MCF 10A (cell line): ENCODE measurements at regions not wholly inside any gene's neighbourhood (a gene's known extent, or its start where the extent isn't known, plus 50 kb on each side); places are given as distances from the start of the nearest gene placed in this dataset.

Experiments used
- BruUV-seq: library from RNA; stranded (reverse); fragments of 400-500 nt; replicated peaks from 2 replicates; lab custom pipeline; 2021; lab: Mats Ljungman, UMichigan
- CTCF ChIA-PET: fragments of 300-600 bp; sonication (Branson Sonifier 250); formaldehyde crosslinking; extraction: SDS; loops from one replicate; lab custom pipeline; 2021; ENCODE audit warnings: antibody characterized with exemption, inconsistent platforms; lab: Yijun Ruan, JAX
- POLR2A ChIA-PET: fragments of 300-600, 350-650 bp; sonication (Branson Sonifier 250); formaldehyde crosslinking; extraction: SDS; loops from one replicate; lab custom pipeline; 2020; ENCODE audit warnings: antibody characterized with exemption, inconsistent platforms; lab: Yijun Ruan, JAX
- DNase-seq: peaks from one replicate; pipeline ENCODE4 v3.0.0-alpha.2; 2018; ENCODE audit not compliant: unreplicated experiment
- H3K27ac Mint-ChIP-seq: one replicate; pipeline ENCODE4 v1.8.0; 2022; ENCODE audit warnings: mild to moderate bottlenecking, low read depth, mixed read lengths; ENCODE audit not compliant: unreplicated experiment
- H3K27me3 Mint-ChIP-seq: one replicate; pipeline ENCODE4 v1.8.0; 2022; ENCODE audit warnings: mixed read lengths; ENCODE audit not compliant: insufficient read depth, unreplicated experiment
- H3K36me3 Mint-ChIP-seq: one replicate; pipeline ENCODE4 v1.8.0; 2022; ENCODE audit warnings: mild to moderate bottlenecking, moderate library complexity, mixed read lengths; ENCODE audit not compliant: insufficient read depth, unreplicated experiment
- H3K4me1 Mint-ChIP-seq: one replicate; pipeline ENCODE4 v1.8.0; 2022; ENCODE audit warnings: mixed read lengths; ENCODE audit not compliant: insufficient read depth, unreplicated experiment
- H3K4me3 Mint-ChIP-seq: one replicate; pipeline ENCODE4 v1.8.0; 2022; ENCODE audit warnings: mild to moderate bottlenecking, moderate library complexity, mixed read lengths; ENCODE audit not compliant: unreplicated experiment
- H3K9me3 Mint-ChIP-seq: one replicate; pipeline ENCODE4 v1.8.0; 2022; ENCODE audit warnings: mixed read lengths; ENCODE audit not compliant: unreplicated experiment
- CTCF ChIP-seq: fragments of 200-600 bp; IDR thresholded peaks from one replicate; pipeline ENCODE4 v1.8.0; 2022; ENCODE audit warnings: antibody characterized with exemption, mild to moderate bottlenecking; ENCODE audit not compliant: unreplicated experiment
- intact Hi-C: fragments of 100-400 bp; cut with micrococcal nuclease; formaldehyde crosslinking; loops from 2 replicates; pipeline ENCODE4 v1.14.1; 2022

GRCh38 chr5:125053179-125053578 lies 306.7 kb upstream of the ZNF608 start:
- Mint-ChIP-seq H3K36me3 (no peaks in the 10 kb centered on the region), H3K27ac (no peak overlapping the region), H3K4me3 (no peak overlapping the region), H3K9me3 (no peaks in the 10 kb centered on the region), H3K4me1 (peaks cover 2% of the 10 kb centered on the region), H3K27me3 (no peaks in the 10 kb centered on the region)
- DNase-seq, result no peak
- no TSS peak for BruUV-seq
- intact Hi-C loops, result no loop called here
- TF ChIP-seq CTCF, result no peak
- ChIA-PET POLR2A (no interaction called here), CTCF (no interaction called here)

GRCh38 chr5:125054146-125054545 lies 307.7 kb upstream of the ZNF608 start:
- DNase-seq, result no peak
- no TSS peak for BruUV-seq
- POLR2A ChIA-PET, result interaction anchor here (0.6 to 1.3 kb wide), 2 partner anchors 11 to 362 kb away, joined by 3 read pairs; no protein-coding TSS in a partner anchor

GRCh38 chr5:125056671-125057485 lies 310.4 kb upstream of the ZNF608 start:
- no peaks in the 10 kb centered on the region for H3K27me3 Mint-ChIP-seq
- intact Hi-C loops, result no loop called here
- no peaks in the 10 kb centered on the region for H3K36me3 Mint-ChIP-seq
- no TSS peak for BruUV-seq
- peak overlapping the region; percentile 18 for H3K27ac Mint-ChIP-seq
- peaks cover 14% of the 10 kb centered on the region for H3K4me1 Mint-ChIP-seq
- H3K9me3 Mint-ChIP-seq, result no peaks in the 10 kb centered on the region
- H3K4me3 Mint-ChIP-seq, result no peak overlapping the region
- TF ChIP-seq CTCF, result no peak
- DNase-seq, result peak; percentile 12
- POLR2A ChIA-PET, result interaction anchor here (0.6 to 0.8 kb wide), 4 partner anchors 13 to 136 kb away, joined by 3 to 4 read pairs (median 3); no protein-coding TSS in a partner anchor
- CTCF ChIA-PET, result no interaction called here

More at GRCh38 chr5:125054146-125054545, 307.7 kb upstream of the ZNF608 start:
- no peak overlapping the region for H3K27ac Mint-ChIP-seq
- TF ChIP-seq CTCF, result no peak
- peaks cover 9% of the 10 kb centered on the region for H3K4me1 Mint-ChIP-seq
- CTCF ChIA-PET, result interaction anchor here (1.0 kb wide), 1 partner anchor 357 kb away, joined by 3 read pairs; no protein-coding TSS in a partner anchor
- H3K27me3 Mint-ChIP-seq, result no peaks in the 10 kb centered on the region
- H3K9me3 Mint-ChIP-seq, result no peaks in the 10 kb centered on the region
- intact Hi-C loops, result no loop called here
- H3K36me3 Mint-ChIP-seq, result no peaks in the 10 kb centered on the region
- H3K4me3 Mint-ChIP-seq, result no peak overlapping the region
